ENCODE measurements at regions not wholly inside any gene's neighbourhood (a gene's known extent, or its start where the extent isn't known, plus 50 kb on each side); places are given as distances from the start of the nearest gene placed in this dataset.

DNA sequence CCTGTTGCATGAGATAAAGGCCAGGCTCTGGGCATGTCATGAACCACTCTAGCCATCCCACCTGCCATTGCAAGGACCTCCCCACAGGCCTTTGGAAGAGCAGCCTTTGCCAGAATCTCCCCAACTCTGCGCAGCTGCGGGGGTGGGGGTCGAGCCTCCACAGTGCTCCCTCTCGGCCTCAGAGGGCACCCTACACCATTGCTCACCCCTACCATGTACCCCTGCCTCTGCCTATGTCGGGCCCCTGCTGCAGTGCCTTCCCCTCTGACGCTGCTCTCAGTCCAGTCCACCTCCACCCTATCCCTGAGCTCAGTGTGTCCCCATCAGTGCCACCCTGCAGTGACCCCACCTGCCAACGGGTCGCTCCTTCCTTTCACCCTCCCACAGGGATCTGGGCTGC lies 679.7 kb upstream of the RAB6C start:
- no peak overlapping the region for H3K27ac Mint-ChIP-seq
- no peaks in the 10 kb centered on the region for H3K27me3 Mint-ChIP-seq
- no peaks in the 10 kb centered on the region for H3K9me3 Mint-ChIP-seq
- DNase-seq: no peak
- no peaks in the 10 kb centered on the region for H3K4me1 Mint-ChIP-seq
- ChIA-PET CTCF (no interaction called here), POLR2A (no interaction called here)
- no peaks in the 10 kb centered on the region for H3K36me3 Mint-ChIP-seq (ENCODE audit: low read depth)
- H3K4me3 Mint-ChIP-seq: no peak overlapping the region

DNA sequence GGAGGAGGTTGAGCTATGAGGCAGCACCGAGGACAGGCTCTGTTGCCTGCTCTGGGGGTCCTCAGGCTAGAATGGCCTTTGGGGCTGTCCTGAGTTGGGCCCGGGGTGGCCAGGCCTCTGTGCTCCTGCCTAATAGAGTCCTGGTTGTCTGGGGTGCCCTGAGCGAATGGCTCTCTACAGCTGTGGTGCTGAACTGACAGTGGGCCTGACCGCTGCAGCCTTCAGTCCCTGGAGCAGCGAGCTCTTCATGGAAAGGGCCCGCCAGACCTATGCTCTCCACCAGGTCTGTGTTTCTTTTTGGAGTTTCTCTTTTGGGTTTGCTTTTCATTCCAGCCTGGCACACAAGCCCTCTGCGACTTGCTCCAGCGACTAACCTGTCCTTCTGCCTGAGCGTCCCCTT lies 679.0 kb upstream of the RAB6C start:
- ChIA-PET POLR2A (no interaction called here), CTCF (no interaction called here)
- no peaks in the 10 kb centered on the region for H3K36me3 Mint-ChIP-seq (ENCODE audit: low read depth)

DNA sequence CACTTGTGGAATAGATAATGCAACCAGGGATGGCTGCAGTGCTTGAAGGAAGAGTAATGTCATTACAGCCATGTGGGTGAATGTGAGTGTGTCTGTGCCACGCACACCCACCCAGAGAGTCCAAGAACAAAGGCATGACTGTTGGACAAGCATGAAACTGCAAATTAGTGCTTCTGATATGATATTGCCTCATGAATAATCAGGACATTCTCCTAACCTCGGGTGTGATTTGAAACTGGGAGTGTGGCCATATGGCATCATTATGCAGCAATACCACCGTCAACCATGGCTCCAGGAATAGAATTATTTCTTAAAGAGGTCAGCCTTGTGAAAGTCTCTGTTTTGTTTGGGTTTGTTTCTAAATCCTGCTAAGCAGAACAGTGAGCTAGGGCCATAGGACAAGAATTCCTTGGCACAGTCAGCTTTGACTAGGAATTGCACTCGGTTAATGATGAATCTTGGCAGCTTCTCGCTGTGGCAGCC lies 678.0 kb upstream of the RAB6C start:
- POLR2A ChIA-PET: no interaction called here
- H3K36me3 Mint-ChIP-seq (ENCODE audit: low read depth): no peaks in the 10 kb centered on the region
- CTCF ChIA-PET: no interaction called here
- no peaks in the 10 kb centered on the region for H3K4me1 Mint-ChIP-seq
- H3K27ac Mint-ChIP-seq: no peak overlapping the region
- H3K9me3 Mint-ChIP-seq: no peaks in the 10 kb centered on the region
- H3K4me3 Mint-ChIP-seq: no peak overlapping the region
- no peaks in the 10 kb centered on the region for H3K27me3 Mint-ChIP-seq
- no peak for DNase-seq

More for the DNA sequence above, 679.0 kb upstream of the RAB6C start:
- no peak for DNase-seq
- Mint-ChIP-seq H3K27me3 (no peaks in the 10 kb centered on the region), H3K9me3 (no peaks in the 10 kb centered on the region), H3K4me3 (no peak overlapping the region), H3K4me1 (no peaks in the 10 kb centered on the region), H3K27ac (no peak overlapping the region)

DNA sequence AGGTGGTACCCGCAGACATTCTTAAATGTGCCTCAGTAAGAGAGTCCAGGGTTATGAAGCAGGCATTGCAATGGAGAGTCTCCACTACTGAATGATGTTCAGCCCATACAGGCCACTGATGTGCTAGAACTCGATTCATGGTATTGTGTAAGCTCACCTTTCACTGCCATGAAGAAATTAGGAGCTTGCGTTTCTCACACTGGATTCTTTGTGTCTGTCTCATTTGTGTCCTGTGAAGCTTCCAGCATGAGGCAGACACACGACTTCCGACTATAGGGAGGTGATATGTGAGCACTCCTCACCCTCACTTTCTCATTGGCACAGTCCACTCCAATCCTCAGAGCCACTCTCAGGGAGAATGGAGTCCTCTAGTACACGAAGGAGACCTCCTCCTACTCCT lies 677.4 kb upstream of the RAB6C start:
- Mint-ChIP-seq H3K36me3 (ENCODE audit: low read depth) (no peaks in the 10 kb centered on the region), H3K4me3 (no peak overlapping the region), H3K4me1 (no peaks in the 10 kb centered on the region), H3K27ac (no peak overlapping the region), H3K9me3 (no peaks in the 10 kb centered on the region), H3K27me3 (no peaks in the 10 kb centered on the region)
- POLR2A ChIA-PET: no interaction called here
- DNase-seq: no peak
- CTCF ChIA-PET: no interaction called here

DNA sequence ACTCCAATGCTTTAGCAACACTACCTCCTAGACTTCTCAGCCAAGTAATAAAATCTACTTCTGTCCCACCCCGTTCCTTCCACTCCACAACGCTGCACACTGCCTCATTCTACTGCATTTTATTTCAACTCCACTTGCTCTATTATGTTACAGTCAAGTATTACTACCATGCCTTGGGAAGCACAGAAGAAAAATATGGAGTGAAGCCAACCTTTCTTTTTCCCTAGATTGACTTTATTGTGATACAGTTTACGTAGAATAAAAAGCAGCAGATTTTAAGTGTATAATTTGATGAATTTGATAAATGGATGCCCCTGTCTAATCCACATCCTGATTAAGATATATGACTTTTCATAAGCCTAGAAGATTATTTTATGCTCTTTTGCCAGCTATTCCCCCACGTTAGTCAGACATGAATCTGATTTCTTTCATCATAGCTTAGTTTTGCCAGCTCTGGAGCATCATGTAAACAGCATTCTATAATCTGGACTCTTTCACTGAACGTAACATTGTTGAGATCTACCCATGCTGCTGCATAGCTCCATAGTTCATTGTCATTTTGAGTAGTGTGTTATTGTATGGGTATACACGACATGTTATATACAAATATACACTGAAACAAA lies 676.8 kb upstream of the RAB6C start:
- ChIA-PET POLR2A (no interaction called here), CTCF (no interaction called here)
- Mint-ChIP-seq H3K4me1 (no peaks in the 10 kb centered on the region), H3K9me3 (no peaks in the 10 kb centered on the region), H3K36me3 (ENCODE audit: low read depth) (no peaks in the 10 kb centered on the region), H3K4me3 (no peak overlapping the region), H3K27ac (no peak overlapping the region), H3K27me3 (no peaks in the 10 kb centered on the region)
- no peak for DNase-seq

DNA sequence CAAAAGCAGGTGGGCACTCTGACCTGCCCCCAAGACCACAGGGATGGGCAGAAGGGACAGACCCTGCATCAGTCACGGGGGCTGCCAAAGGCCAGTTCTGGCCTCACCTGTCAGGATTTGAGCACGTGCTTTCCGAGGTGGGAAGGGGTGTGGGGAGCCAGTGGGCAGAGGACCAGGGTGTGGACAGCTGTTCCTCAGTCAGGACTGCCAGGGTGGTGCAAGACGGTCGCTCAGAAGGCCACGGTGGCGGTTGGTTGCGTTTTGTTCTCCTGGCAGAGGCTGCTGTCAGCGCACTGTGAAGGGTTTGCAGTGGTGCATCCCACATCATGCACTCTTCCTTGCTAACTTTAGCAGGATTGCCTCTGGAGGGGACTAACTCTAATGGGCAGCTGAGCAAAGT lies 665.3 kb upstream of the RAB6C start:
- CTCF ChIA-PET: no interaction called here

DNA sequence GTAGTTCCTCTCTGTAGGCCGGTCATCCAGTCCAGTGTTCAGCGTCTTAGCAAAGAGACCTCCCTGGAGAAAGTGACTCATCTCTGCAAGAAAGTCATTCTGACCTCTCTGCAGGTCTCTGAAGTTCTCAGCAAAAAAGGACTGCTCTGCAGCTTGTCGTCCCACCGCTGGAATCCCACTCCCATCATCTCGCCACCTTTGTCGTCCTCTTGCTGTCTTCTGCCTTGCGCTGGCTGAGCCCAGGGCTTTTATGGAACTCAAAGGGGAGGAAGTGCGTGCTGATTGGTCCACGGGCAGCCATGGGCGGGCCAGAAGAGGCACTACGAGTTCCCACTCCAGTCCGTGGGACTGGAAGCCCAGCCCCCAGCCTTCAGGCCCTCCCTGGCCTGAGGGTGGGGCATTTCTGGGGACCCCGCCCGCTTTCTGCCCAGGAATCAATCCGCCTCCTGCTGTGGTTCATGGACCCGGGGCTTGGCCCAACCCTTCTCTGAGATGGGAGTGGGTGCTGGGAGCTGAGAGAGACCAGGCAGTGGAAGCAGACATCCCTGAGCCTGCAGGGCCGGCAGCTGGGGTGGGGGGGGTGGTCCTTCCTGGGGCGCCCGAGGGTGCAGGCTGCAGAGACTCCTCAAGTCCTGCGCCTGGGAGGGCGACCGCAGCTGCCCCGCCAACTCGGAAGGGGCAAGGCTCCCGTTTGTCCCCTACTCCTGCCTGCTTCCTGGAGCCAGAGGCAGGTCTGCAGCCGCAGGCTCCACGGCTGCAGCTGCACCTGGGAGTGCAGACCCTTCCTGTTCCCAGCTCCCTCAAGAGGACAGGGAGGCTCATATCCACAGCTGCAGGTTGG lies 660.7 kb upstream of the RAB6C start:
- Mint-ChIP-seq H3K27ac (no peak overlapping the region), H3K4me1 (no peaks in the 10 kb centered on the region), H3K36me3 (ENCODE audit: low read depth) (no peaks in the 10 kb centered on the region), H3K9me3 (peaks cover 3% of the 10 kb centered on the region), H3K4me3 (no peak overlapping the region), H3K27me3 (no peaks in the 10 kb centered on the region)
- no peak for DNase-seq
- POLR2A ChIA-PET: no interaction called here
- CTCF ChIA-PET: no interaction called here

More for the DNA sequence above, 665.3 kb upstream of the RAB6C start:
- Mint-ChIP-seq H3K4me3 (no peak overlapping the region), H3K27ac (no peak overlapping the region), H3K9me3 (no peaks in the 10 kb centered on the region), H3K27me3 (no peaks in the 10 kb centered on the region), H3K36me3 (ENCODE audit: low read depth) (no peaks in the 10 kb centered on the region), H3K4me1 (no peaks in the 10 kb centered on the region)
- DNase-seq: no peak
- POLR2A ChIA-PET: no interaction called here

DNA sequence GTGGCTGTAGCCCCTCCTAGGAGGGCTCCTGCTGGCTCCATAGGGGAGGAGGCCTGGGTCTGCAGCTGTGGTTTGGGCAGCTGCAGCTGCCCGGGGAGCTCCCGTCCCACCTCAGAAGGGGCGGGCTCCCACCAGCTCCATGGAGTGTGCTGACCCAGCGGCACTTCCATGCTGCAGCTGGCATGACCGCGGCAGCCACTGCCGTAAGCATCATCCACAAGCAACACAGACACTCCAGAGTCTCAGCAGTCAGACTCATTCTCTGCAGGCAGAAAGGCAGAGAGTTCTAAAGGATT lies 660.1 kb upstream of the RAB6C start:
- Mint-ChIP-seq H3K27me3 (no peaks in the 10 kb centered on the region), H3K9me3 (peaks cover 3% of the 10 kb centered on the region), H3K36me3 (ENCODE audit: low read depth) (no peaks in the 10 kb centered on the region), H3K4me3 (no peak overlapping the region), H3K27ac (no peak overlapping the region), H3K4me1 (no peaks in the 10 kb centered on the region)
- CTCF ChIA-PET: no interaction called here
- POLR2A ChIA-PET: no interaction called here
- no peak for DNase-seq

DNA sequence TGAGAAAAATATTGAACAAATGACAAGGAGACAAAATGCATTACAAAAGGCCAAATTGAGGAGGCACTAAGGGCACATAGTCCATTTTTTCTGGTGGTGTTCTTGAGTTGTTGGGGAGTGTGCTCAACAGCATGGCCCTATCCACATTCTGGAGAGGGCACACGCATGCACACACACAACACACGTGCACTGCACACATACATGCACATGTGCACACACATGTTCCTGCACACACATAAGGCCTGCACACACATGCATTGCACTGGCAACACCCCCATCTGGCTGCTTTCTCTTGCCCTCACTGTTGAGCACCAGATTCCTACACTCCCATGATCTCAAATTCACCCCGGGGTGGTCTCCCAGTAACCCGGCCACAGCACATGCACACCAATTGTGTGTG lies 659.2 kb upstream of the RAB6C start:
- H3K27me3 Mint-ChIP-seq: no peaks in the 10 kb centered on the region

DNA sequence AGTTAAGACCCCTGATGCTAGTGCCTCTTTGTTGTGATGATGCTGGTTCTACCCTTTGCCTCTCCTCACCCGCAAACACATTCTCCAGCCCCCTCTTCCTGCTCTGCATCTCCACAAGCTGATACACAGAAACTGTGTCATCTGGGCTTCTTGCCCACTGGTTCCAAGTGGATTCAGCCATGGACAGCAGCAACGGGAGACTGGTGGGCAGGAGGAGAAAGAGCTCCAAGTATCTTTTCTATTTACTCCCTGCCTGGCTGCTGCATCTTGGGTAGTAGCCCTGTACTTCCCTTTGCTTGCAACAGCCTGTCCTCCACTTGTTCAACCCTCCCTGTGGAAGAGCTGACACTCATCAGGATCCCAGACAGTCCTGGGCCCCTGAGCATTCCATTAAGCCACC lies 655.1 kb upstream of the RAB6C start:
- Mint-ChIP-seq H3K9me3 (peaks cover 5% of the 10 kb centered on the region), H3K4me1 (no peaks in the 10 kb centered on the region), H3K27ac (no peak overlapping the region), H3K4me3 (no peak overlapping the region), H3K36me3 (ENCODE audit: low read depth) (no peaks in the 10 kb centered on the region), H3K27me3 (no peaks in the 10 kb centered on the region)
- ChIA-PET CTCF (no interaction called here), POLR2A (no interaction called here)
- no peak for DNase-seq

More for the DNA sequence above, 659.2 kb upstream of the RAB6C start:
- H3K4me3 Mint-ChIP-seq: no peak overlapping the region
- ChIA-PET POLR2A (no interaction called here), CTCF (no interaction called here)
- no peaks in the 10 kb centered on the region for H3K36me3 Mint-ChIP-seq (ENCODE audit: low read depth)
- no peak overlapping the region for H3K27ac Mint-ChIP-seq
- H3K9me3 Mint-ChIP-seq: peaks cover 3% of the 10 kb centered on the region
- DNase-seq: no peak
- no peaks in the 10 kb centered on the region for H3K4me1 Mint-ChIP-seq

DNA sequence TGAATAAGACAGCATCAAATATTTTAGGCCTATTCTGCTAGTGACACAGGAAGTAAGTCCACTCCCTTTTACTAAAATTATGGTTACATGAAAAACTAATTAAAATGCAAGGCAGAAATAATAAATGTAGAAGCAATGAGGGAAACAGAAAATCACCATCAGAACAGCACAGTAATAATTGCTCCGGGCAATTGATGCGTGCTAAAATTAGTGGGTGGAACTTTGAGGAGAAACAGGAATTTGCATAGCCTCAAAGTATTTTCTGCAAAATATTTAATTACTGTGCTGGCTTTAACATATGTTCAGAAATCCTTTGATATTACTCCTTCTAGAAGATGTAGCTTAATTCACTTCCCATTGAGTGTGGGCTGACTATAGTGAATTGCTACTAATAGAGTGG lies 654.3 kb upstream of the RAB6C start:
- Mint-ChIP-seq H3K27ac (no peak overlapping the region), H3K27me3 (no peaks in the 10 kb centered on the region), H3K4me1 (no peaks in the 10 kb centered on the region), H3K36me3 (ENCODE audit: low read depth) (no peaks in the 10 kb centered on the region), H3K9me3 (peaks cover 2% of the 10 kb centered on the region), H3K4me3 (no peak overlapping the region)
- no peak for DNase-seq
- ChIA-PET CTCF (no interaction called here), POLR2A (no interaction called here)

DNA sequence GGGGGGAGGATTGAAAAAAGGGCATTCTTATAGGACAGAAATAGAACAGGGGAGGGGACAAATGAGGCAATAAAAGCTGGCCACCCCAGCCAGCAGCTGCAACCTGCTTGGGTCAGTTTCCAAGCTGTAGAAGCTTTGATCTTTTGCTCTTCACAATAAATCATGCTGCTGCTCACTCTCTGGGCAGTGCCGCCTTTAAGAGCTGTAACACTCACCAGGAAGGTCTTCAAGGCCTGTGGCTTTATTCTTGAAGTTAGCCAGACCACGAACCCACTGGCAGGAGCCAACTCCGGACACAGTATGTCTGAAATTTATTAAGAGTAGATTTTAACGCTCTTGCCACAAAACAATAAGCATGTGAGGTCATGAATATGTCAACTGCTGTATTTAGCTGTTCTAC lies 649.9 kb upstream of the RAB6C start:
- Mint-ChIP-seq H3K9me3 (peaks cover 2% of the 10 kb centered on the region), H3K36me3 (ENCODE audit: low read depth) (no peaks in the 10 kb centered on the region), H3K4me3 (no peak overlapping the region), H3K4me1 (no peaks in the 10 kb centered on the region), H3K27ac (no peak overlapping the region), H3K27me3 (no peaks in the 10 kb centered on the region)
- POLR2A ChIA-PET: no interaction called here
- no peak for DNase-seq
- CTCF ChIA-PET: no interaction called here

DNA sequence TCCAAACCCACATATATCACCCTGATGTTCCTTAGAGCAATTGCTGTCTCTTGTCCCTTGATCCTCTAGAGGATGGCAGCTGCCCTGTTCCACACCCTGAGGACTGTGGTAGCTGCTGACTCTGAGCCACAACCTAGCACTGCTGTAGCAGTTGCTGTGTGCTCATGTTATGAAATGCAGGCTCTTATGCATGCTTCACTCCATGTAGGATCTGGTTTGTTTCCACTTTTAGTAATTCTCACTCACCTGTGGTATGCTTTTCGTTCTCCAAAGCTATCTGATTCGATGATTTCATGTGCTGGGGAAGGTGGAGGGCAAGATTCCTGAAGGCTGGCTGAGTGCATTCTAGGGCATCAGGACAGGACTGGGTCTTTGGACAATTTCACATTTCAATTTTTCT lies 649.0 kb upstream of the RAB6C start:
- Mint-ChIP-seq H3K27ac (no peak overlapping the region), H3K9me3 (peaks cover 2% of the 10 kb centered on the region), H3K4me3 (no peak overlapping the region), H3K36me3 (ENCODE audit: low read depth) (no peaks in the 10 kb centered on the region), H3K27me3 (no peaks in the 10 kb centered on the region), H3K4me1 (no peaks in the 10 kb centered on the region)
- no peak for DNase-seq
- ChIA-PET CTCF (no interaction called here), POLR2A (no interaction called here)

DNA sequence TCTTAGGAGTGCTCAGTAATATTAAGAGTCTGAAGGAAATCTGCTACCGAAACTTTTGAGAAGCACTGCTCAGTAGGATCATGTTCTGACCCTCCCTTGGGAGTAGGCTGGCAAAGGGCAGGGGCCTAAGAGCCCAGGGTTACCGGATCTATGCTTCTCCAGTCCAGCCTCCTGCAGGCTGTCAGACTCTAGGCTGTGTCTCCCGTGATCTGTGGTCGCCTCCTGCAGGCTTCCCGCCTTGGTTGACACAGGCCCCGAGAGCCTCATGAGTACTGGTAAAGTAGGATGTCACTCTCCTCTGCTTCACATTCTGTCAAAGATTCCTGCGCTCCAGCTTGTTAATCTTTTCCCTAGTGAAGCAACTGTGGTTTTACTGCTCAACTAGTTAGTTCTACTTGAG lies 647.8 kb upstream of the RAB6C start:
- POLR2A ChIA-PET: no interaction called here
- Mint-ChIP-seq H3K9me3 (peaks cover 6% of the 10 kb centered on the region), H3K4me3 (no peak overlapping the region), H3K36me3 (ENCODE audit: low read depth) (no peaks in the 10 kb centered on the region), H3K27me3 (no peaks in the 10 kb centered on the region), H3K4me1 (no peaks in the 10 kb centered on the region), H3K27ac (no peak overlapping the region)
- no peak for DNase-seq
- CTCF ChIA-PET: interaction anchor here (0.7 kb wide), 1 partner anchor 19 kb away, joined by 3 read pairs; no protein-coding TSS in a partner anchor

All from activated CD4-positive, alpha-beta memory T cell treated with anti-CD3 and anti-CD28 coated beads, Interleukin-2, amount 10 ng/mL, durations not matched to agents 7 days and 5 days (primary cell).